SHP77 treated with DMSO at 0.1 percent for 48 hours (cell line): ENCODE measurements at regions not wholly inside any gene's neighbourhood (a gene's known extent, or its start where the extent isn't known, plus 50 kb on each side); places are given as distances from the start of the nearest gene placed in this dataset.
"Not testable (repeated sequence)": the region's sequence is repeated elsewhere in the genome, so short reads cannot be mapped to it uniquely, and the experiment has no call there.

ENCODE experiments used
- DNase-seq: peaks from one replicate; lab custom pipeline; 2025; lab: John Stamatoyannopoulos, UW

DNA sequence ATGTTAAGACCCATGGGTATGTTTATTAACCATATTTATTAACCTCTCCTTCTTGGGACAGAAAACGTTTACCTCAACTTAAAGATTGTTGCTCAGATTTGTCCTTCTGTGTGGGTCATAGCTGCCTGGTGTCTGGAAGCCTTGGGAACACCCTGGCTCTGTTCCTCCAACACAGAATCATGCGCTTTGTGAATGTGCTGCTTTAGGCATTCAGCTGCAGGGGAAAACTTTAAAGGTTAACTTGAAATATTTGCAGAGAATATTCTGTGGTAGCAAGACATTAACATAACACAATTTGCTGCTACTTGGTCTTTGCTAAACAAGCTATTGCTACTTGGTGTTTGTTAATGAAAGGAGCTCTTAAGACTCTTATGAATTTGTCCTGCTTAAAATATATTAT, 50.5 kb upstream of the THOC3 start:
- DNase-seq: not testable (repeated sequence)

DNA sequence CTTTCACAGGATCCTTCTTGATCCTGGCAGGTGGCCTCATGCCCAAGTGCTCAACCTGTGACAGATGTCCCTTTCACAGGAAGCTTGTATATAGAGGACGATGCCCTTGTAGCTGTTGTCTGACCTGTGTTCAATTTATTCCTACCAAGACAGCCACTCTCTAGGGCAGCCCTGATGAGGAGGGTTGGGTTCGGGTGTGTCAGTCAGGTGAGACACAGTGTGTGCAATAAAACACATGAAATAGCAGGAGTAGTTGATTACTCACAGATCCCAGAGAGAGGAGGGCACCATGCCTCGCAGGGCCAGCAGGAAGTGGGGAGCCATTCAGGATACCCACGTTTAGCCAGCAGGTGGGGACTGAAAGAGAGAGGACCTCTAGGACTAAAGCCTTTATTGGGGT, 52.7 kb upstream of the THOC3 start:
- DNase-seq: not testable (repeated sequence)

DNA sequence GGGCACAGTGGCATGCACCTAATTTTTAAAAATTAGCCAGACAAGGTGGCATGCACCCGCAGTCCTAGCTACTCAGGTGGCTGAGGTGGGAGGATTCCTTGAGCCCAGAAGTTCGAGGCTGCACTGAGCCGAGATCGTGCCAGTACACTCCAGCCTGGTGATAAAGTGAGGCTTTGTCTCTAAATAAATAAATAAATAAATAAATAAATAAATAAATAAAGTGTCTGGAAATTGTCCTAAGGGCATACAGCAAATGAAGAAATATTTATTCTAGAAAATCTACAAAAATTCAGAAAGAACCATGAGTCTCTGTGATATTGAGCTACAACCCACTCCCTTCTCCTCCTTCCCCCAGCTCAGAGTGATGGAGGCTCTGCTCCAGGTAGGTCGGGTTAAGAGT, 55.4 kb upstream of the THOC3 start:
- DNase-seq: not testable (repeated sequence)

- DNase-seq: not testable (repeated sequence)
These were observed 61.3 kb upstream of the THOC3 start for GRCh38 chr5:176029445-176029844.

DNA sequence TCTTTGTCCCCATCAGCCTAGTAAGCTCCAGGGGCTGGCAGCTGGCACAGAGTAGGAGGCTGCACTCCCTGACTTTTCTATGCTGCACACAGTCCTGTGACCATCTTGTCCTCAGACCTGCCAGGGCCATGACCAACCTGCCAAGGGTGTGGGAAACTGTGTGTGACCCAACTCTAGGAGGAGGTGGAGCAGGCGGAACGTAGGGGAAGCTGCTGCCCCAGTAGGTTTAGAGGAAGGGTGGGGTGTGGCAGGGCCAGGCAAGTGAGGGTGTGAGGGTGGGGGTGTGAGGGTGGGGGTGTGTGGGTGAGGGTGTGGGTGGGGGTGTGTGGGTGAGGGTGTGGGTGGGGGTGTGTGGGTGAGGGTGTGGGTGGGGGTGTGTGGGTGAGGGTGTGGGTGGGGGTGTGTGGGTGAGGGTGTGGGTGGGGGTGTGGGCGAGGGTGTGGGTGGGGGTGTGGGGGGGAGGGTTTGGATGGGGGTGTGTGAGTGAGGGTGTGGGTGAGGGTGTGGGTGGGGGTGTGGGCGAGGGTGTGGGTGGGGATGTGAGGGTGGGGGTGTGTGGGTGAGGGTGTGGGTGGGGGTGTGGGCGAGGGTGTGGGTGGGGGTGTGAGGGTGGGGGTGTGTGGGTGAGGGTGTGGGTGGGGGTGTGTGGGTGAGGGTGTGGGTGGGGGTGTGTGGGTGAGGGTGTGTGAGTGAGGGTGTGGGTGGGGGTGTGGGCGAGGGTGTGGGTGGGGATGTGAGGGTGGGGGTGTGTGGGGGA, 62.4 kb upstream of the THOC3 start:
- not testable (repeated sequence) for DNase-seq

GRCh38 chr5:176031118-176031510, 63.0 kb upstream of the THOC3 start:
- DNase-seq: not testable (repeated sequence)

DNA sequence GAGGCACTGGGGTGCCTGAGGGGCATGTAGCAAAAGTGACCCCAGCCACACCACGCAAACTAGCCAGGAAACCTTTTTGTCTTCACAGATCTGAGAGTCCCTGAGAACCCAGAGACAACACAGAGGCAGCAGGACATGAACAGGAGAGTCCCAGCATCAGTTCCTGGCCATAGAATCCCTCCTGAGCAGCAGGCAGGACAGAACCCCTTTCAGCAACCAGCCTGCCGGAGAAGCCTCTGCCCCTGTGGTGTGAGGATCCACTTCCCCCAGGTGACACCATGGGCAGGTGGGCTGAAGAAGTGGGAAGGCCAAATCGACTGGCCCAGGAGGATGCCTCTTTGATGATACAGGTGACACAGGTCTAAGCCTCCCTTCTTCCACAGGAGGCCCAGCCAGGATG, 65.1 kb upstream of the THOC3 start:
- not testable (repeated sequence) for DNase-seq

DNA sequence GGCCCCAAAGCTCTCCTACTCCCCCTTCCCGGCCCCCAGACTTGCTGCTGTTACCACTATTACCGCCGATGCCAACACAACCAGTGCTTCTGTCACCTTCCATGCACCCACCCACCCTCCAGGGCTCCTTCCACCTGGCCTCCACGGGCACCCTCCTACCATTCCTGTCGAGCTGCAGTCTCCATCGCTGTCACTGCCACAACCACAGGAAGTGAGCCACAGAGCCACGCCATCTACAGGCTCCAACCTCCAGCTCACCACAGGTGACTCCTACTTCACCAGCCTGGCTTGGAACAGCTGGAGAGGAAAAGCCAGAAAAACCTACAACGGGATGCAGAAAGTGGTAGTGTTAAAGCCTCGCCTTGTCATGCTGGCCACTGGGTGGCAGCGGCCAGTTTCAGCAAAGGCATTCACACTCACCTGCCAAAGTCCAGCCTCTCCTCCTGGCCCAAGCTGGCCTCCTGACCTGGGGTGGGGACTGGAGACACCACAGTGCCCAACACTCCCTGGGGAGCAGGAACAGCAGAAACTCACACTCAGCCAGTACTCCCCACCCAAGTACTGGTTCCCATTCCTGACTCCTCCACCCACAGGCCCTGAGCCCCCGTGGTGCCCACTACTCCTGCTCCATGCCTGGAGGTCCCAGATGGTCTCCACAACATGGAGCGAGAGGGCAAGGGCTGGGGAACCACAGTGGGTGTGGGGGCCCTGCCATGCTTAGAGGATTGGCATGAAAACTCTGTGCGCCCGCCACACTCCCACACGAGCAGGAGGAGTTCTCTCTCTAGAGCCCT, 66.5 kb upstream of the THOC3 start:
- DNase-seq: not testable (repeated sequence)

DNA sequence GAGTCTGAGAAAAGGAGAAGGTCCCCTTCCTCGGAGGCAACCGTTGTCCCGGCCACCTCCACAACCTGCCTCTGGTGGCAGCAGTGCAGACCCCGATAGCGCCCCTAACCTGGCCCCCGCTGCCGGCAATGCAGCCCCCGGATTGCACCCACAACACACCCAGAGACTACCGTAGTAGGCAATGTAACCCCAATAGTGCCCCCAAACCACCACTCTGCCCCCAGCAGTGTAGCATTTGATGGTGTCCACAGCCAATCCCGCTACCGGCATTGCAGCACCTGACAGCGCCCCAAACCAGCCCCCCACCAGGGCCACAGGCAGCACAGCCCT, 67.1 kb upstream of the THOC3 start:
- not testable (repeated sequence) for DNase-seq

- DNase-seq: not testable (repeated sequence)
These were observed 67.7 kb upstream of the THOC3 start for GRCh38 chr5:176035816-176036308.

- DNase-seq: not testable (repeated sequence)
These were observed 68.3 kb upstream of the THOC3 start for GRCh38 chr5:176036391-176036790.

DNA sequence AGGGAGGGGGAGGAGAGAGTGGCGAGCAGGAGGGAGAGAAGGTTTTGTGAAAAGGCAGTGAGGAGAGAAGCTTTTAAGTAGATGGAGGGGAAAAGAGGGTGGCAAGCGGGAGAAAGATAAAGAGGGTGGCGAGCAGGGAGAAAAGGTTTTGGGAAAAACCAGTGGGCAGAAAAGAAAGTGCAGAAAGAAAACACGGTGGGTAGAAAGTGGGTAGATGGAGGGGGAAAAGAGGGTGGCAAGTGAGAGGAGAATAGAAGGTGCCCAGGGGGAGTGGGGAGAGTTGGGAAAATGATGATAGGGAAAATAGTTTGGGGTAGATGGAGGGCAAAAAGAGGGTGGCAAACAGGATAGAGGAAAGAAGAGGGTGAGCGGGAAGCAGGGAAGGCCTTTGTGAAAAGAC, 69.1 kb upstream of the THOC3 start:
- DNase-seq: not testable (repeated sequence)

DNA sequence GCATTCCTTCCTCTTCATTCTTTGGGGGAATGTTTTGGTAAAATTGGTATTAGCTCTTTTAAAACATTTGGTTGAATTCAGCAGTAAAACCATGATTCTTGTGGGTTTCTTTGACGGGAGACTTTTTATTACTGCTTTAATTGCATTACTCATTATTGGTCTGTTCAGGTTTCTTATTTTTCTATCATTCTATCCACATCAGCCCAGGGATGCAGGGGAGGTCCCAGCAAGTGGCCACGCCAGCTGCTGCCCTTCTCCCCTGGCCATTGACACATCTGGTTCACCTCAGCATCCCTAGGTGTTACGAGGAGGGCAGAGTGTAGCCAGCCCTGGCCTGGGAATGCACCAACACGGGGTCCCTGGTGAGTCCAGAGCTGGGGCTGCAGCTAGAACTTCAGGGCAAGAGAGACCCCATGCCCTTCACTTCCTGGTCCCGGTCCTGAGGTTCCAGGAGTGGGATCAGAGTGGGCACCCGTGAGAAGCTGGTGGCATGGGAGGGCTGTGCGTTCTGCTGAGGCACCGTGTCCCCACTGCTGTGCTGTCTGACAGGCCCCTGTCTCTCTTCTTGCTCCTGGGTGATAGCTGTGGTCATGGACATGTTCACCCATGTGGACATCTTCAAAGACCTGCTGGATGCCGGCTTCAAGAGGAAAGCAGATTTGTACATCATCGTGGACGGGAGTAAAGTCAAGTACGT, 72.1 kb upstream of the THOC3 start:
- DNase-seq: not testable (repeated sequence)

GRCh38 chr5:176041248-176041994, 73.3 kb upstream of the THOC3 start:
- DNase-seq: not testable (repeated sequence)

DNA sequence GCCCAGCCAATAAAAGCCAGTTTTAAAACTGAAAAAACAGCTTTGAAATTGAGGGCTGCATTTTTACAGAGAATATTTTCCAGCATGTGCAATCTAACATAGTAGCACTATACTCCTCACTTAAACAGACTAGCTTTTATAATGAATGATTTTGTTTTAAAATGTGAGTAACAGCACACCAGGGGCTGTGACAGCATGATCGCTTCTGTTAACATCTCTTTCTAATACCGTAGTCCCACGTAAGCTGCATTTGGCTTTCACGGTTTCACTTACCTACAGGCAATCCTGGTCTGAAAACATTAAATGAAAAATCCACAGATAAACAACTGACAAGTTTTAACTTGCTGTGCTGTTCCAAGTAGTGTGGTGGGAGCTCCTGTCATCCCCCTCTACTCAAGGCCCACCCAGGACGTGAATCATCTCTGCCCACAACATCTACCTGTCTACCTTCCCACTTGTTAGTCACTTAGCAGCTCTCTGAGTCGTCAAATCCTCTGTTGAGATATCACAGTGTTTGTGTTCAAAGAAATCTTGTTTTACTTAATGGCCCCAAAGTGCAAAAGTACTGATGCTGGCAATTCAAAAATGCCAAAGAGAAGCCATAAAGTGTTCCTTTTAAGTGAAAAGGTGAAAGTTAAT, 74.0 kb upstream of the THOC3 start:
- not testable (repeated sequence) for DNase-seq

DNA sequence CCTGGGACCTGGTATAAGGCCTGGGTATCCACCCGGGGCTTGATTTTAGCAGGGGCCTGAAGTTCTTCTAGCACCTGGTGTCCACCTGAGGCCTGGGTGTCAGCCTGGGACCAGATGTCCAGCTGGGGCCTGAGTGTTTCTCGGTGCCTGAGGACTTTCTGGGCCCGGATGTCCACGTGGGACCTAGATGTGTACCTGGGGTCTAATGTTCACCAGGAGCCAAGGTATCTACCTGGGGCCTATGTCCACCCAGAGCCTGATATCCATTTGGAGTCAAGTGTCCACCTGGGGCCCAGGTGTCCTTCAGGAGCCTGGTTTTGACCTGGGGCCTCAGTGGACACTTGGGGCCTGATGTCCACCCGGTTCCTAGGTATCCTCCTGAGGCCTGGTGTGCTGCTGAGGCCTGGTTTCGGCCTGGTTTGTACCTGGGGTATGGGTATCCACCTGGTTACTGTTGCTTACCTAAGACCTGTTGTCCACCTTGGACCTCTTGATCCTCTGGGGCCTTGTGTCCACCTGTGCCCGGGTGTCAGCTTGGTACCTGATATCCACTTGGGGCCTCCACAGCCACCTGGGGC, 75.2 kb upstream of the THOC3 start:
- DNase-seq: not testable (repeated sequence)

- DNase-seq: not testable (repeated sequence)
These were observed 75.9 kb upstream of the THOC3 start for GRCh38 chr5:176043986-176044385.

GRCh38 chr5:176044431-176044830, 76.3 kb upstream of the THOC3 start:
- DNase-seq: not testable (repeated sequence)

DNA sequence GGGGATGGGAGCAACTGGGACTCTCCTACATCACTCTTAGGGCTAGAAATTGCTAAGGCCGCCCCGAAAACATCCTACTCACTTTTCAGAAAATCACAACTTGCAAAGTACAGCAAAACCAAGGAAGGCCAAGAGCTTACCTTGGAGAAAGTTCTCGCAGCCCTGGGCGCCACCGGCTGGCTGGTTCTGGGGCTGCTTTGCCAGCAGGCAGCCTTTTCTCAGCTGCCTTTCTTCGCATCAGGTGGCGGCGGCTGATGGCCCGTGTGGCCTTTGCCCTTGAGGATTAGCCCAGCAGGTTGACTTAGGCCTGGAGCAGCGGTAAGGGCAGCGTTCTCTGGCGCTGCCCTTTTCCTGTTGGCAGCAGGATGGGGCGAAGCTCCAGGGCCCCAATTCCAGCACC, 77.3 kb upstream of the THOC3 start:
- not testable (repeated sequence) for DNase-seq

DNA sequence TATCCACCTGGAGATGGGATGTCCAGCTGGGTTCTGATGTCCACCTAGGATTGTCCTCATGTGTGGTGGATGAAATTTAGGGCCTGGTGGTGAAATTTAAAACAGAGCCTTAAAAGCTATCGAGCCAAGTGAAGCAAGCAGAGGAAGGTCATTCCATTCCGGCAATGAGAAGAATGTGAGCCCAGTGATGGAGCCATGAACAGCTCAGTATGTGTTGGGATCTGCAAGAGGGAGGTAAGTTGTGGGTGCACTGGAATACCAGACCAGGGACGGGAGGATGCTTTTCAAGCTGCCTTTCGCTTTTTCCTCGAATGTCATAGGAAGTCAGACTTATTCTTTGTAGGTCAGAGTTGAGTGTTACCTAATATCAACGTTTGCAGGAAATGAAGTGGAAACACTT, 80.6 kb upstream of the THOC3 start:
- DNase-seq: not testable (repeated sequence)
